ENCODE measurements at regions not wholly inside any gene's neighbourhood (a gene's known extent, or its start where the extent isn't known, plus 50 kb on each side); places are given as distances from the start of the nearest gene placed in this dataset.

- TF ChIP-seq REST (IDR thresholded peaks at IDR 0.05) (no peak), HEYL (CRISPR knock-in tag; IDR thresholded peaks at IDR 0.05) (no peak), MYC (IDR thresholded peaks at IDR 0.05; ENCODE audit: borderline replicate concordance, low read length) (no peak), ATOH8 (CRISPR knock-in tag; IDR thresholded peaks at IDR 0.05; ENCODE audit: low read depth) (no peak), HOXB13 (CRISPR knock-in tag; IDR thresholded peaks at IDR 0.05; ENCODE audit: low read depth) (no peak), NFE2L2 (conservative IDR thresholded peaks at IDR 0.05; ENCODE audit: low read length) (no peak), CBX2 (IDR thresholded peaks at IDR 0.05; ENCODE audit: borderline replicate concordance, low read depth) (no peak), HES2 (IDR thresholded peaks at IDR 0.05) (no peak), ZSCAN20 (CRISPR knock-in tag; IDR thresholded peaks at IDR 0.05) (no peak)
Observed at GRCh38 chr6:156065849-156066248, 610.2 kb upstream of the NOX3 start (continued).

GRCh38 chr6:156062091-156062563 lies 606.5 kb upstream of the NOX3 start:
- DNase-seq (ENCODE audit: low read depth in 1 of 2, low spot score in 1 of 2) (no peak), FAIRE-seq (no peak), ATAC-seq (no peak)
- Histone ChIP-seq H3K27ac (no peak overlapping the region), H3K4me2 (no peak overlapping the region), H3K4me1 (no peaks in the 10 kb centered on the region), H3K4me3 (no peak overlapping the region), H3K9me3 (no peaks in the 10 kb centered on the region)
- TF ChIP-seq RCOR1 (IDR thresholded peaks at IDR 0.05; ENCODE audit: low read depth, low read length): no peak
- no peak for TF ChIP-seq NFE2L2 (conservative IDR thresholded peaks at IDR 0.05; ENCODE audit: low read length)
- TF ChIP-seq FOXS1 (CRISPR knock-in tag; IDR thresholded peaks at IDR 0.05): no peak
- TF ChIP-seq CBX8 (IDR thresholded peaks at IDR 0.05): no peak
- no peak for TF ChIP-seq NPAS2 (CRISPR knock-in tag; IDR thresholded peaks at IDR 0.05; ENCODE audit: borderline replicate concordance)
- no peak for TF ChIP-seq CTCF (IDR thresholded peaks at IDR 0.05)
- no peak for TF ChIP-seq RARB (CRISPR knock-in tag; IDR thresholded peaks at IDR 0.05)
- ChIA-PET POLR2A (no interaction called here), CTCF (no interaction called here)
- 29% methylated on average over 2 of the region's 2 CpGs for WGBS (ENCODE audit: missing lambda C conversion rate)

- DNase-seq (ENCODE audit: low read depth in 1 of 2, low spot score in 1 of 2) (no peak), ATAC-seq (no peak), FAIRE-seq (no peak)
- no peak overlapping the region for H3K4me3 ChIP-seq
- no peaks in the 10 kb centered on the region for H3K9me3 ChIP-seq
- no peak overlapping the region for H3K4me2 ChIP-seq
- no peaks in the 10 kb centered on the region for H3K4me1 ChIP-seq
- ChIA-PET POLR2A (no interaction called here), CTCF (no interaction called here)
- WGBS (ENCODE audit: missing lambda C conversion rate): 24% methylated on average over 4 of the region's 6 CpGs
- H3K27ac ChIP-seq: no peak overlapping the region
- TF ChIP-seq RAD21 (conservative IDR thresholded peaks at IDR 0.05 in 1 of 2, IDR thresholded peaks at IDR 0.05 in 1 of 2) (no peak), ZNF302 (CRISPR knock-in tag; IDR thresholded peaks at IDR 0.05) (no peak), USF2 (IDR thresholded peaks at IDR 0.05) (no peak), EP300 (IDR thresholded peaks at IDR 0.05) (no peak), PBX3 (IDR thresholded peaks at IDR 0.05) (no peak), FOSL2 (IDR thresholded peaks at IDR 0.05) (no peak), FOSL2 (CRISPR knock-in tag; IDR thresholded peaks at IDR 0.05) (no peak), POLR2AphosphoS2 (conservative IDR thresholded peaks at IDR 0.05; ENCODE audit: low read length) (no peak), ZSCAN20 (CRISPR knock-in tag; IDR thresholded peaks at IDR 0.05) (no peak), RNF2 (IDR thresholded peaks at IDR 0.05; ENCODE audit: borderline replicate concordance, low read depth) (no peak), MAZ (IDR thresholded peaks at IDR 0.05; ENCODE audit: borderline replicate concordance, low read depth, low read length) (no peak)
Observed at GRCh38 chr6:156061465-156061864, 605.8 kb upstream of the NOX3 start.

All from A549 (cell line).